ENCODE measurements at regions not wholly inside any gene's neighbourhood (a gene's known extent, or its start where the extent isn't known, plus 50 kb on each side); places are given as distances from the start of the nearest gene placed in this dataset.
"Not testable (repeated sequence)": the region's sequence is repeated elsewhere in the genome, so short reads cannot be mapped to it uniquely, and the experiment has no call there.

DNA sequence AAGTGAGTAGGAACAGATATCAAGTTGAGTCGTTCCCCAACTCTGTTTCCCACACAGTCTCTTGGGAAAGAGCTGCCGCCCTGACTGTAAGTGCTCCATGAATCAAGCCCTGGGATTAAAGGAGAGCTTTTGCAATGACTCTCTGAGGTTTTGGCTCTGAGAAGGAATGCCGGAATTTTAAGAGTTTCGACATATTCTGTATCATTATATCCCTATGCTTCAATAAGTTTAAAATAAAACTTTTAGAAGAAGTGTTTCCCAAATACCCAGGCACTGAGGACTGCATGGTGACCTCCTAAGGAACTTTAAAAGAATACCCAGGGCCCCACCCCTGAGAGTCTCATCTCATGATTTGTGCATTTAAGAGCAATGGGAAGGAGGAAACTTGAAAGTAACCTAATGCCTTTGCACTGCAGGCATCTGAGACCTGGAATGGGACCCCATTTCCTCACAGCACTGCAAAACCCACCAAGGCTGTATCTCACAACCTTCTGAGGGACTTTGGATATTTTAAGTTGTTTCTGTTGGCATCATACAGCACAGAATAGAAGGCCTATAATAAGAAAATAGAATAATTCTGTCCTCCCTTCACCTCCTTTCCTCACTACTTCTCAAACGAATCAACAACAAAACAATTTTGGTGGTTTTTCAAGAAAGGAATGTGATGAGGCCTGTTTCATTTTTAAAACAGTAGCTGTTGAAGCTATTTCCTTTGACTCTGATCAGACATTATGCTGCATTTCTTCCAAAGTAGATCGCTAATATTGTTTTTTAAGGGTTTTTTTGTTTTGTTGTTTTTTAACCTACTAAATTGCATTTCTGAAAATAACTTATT, 121.2 kb downstream of the GASK1B start:
- no peak for DNase-seq

DNA sequence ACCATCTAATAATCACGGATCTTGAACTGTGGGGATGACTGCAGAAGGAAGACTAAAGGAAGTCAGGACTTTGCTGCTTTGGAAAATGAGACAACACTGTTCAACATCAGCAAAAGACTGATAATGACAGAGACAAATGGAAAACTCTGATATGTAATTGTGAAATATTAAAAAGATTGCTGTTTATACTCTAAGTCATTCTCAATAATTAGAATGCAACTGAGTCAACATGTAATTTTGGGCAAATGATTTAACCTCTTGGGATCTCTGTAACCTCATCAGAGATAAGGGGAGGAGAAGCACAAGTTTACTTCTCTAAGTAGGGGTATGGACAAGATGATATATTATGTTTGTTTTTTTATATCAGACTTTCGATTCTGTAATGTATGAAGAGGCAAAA, 121.9 kb downstream of the GASK1B start:
- no peak for DNase-seq

DNA sequence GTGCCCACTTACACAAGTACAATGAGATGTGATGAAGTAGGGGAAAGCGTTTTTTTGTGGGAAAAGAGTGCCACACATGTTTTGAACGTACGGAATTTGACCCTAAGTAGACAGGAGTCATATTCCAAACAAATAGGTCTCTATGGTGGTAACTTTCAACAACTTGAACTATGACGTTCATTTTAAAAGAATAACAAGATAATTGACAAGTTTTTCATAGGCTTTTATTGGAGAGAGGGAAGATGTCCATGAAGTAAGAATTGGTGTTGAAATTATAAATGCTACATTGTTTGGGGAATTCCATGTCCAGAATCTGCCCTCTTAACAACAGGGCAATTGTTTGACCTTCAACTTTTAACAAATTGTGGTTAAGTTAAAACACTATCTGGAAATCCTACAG, 126.5 kb downstream of the GASK1B start:
- no peak for DNase-seq

DNA sequence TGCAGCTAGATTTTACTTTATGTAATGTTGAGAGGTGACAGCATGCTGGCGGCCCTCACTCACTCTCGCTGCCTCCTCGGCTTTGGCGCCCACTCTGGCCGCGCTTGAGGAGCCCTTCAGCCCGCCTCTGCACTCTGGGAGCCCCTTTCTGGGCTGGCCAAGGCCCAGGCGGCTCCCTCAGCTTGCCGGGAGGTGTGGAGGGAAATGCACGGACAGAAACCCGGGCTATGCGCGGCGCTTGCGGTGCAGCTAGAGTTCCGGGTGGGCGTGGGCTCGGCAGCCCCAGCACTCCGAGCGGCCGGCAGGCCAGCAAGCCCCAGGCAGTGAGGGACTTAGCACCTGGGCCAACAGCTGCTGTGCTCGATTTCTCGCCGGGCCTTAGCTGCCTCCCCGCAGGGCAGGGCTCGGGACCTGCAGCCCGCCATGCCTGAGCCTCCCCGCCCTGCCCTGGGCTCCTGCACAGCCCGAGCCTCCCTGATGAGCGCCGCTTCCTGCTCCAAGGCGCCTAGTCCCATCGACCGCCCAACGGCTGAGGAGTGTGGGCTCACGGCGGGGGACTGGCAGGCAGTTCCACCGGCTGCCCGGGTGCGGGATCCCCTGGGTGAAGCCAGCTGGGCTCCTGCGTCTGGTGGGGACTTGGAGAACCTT, 128.7 kb downstream of the GASK1B start:
- DNase-seq: no peak

DNA sequence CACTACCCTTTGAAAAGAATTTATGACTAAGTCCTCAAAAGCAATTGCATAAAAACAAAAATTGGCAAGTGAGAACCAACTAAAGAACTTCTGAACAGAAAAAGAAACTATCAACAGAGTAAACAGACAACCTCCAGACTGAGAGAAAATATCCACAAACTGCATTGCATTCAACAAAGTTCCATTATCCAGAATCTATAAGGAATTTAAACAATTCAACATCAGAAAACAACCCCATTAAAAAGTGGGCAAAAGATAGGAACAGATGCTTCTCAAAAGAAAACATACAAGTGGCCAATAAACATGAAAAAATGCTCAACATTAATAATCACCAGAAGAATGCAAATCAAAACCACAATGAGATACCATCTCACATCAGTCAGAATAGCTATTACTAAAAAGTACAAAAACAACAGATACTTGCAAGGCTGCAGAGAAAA, 130.2 kb downstream of the GASK1B start:
- DNase-seq: no peak

DNA sequence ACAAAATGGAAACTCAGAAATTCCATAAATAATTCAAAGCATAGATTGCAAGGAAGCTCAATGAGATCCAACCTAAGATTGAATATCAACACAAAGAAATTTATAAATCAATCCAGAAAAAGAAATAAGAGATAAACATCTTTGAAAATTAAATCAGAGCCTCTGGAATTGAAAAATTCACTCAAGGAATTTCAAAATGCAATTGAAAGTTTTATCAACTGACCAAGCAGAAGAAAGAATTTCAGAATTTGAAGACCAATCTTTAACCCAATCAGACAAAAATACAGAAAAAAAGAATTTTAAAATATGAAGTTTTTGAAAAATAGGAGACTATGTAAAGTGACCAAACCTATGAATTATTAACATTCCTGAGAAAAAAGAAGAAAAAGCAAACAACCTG, 134.1 kb downstream of the GASK1B start:
- DNase-seq: no peak

DNA sequence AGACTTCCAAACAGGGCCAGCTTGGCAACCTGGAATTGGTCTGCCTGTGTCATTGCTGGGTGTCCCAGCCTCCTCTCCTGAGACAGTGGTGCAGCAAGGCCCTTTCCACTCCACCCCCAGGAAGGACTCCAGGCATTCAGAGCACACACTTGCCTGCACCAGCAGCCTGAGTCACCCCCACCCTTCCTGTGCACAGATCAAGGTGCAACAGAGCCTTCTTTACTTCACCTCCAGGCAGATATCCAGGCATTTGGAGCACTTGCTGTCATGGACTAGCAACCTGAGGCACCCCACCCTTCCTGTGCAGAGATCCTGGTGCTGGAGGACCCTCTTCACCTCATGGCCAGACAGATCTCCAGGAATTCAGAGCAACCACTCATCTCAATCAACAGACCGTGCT, 135.8 kb downstream of the GASK1B start:
- no peak for DNase-seq

DNA sequence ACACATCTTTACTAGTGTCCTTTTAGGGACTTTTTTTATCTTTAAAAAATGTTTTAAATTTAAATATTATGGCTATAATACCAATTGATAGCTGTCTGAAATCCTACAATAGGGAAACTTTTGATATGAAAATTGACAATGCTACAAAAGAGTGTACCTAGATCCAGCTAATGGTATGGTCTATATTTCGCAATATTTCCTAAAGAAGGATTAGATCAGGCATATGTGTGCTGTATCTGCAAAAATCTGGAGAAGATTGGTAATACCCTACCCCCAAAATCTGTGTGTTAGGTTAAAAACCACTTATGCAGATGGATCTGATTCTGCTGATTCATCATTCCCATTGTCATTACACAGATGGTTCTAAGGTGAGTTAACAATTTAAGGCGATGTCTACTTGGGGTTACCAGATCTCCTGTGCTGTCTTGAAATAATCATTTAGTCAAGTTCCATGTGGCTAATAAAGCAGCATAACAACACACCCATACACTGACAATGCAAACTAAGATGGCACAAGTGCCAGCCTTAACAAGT, 137.1 kb downstream of the GASK1B start:
- no peak for DNase-seq

DNA sequence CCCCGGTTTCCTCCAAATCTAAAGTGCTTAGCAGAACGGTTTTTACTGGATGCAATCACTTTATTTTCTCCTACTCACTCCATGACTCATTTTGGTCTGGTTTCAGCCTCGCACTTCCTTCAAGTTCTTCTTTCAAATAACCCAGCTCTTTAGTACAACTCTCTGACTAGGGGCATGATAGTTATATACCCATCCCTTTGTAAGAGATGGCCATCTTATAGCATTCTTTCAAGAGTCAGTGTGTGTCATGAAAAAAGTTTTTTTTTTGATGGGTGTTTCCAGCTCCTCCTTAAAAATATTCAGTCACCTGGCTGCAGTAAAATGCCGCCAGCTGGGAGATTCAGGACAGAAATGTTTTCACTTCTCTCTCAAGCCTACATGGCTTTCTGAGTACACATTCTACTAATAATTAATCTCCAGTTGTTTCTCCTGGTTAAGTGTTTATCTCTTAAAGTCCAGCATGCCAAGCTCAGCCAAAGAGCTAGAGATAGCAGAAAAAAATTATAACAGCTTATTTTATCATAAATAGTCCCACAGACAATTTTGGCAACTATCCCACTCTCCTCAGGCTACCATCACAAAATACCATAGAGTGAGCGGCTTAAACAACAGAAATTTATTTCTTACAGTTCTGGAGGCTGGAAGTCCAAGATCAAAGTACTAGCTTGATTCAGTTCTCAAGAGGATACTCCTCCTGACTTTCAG, 139.3 kb downstream of the GASK1B start:
- no peak for DNase-seq

DNA sequence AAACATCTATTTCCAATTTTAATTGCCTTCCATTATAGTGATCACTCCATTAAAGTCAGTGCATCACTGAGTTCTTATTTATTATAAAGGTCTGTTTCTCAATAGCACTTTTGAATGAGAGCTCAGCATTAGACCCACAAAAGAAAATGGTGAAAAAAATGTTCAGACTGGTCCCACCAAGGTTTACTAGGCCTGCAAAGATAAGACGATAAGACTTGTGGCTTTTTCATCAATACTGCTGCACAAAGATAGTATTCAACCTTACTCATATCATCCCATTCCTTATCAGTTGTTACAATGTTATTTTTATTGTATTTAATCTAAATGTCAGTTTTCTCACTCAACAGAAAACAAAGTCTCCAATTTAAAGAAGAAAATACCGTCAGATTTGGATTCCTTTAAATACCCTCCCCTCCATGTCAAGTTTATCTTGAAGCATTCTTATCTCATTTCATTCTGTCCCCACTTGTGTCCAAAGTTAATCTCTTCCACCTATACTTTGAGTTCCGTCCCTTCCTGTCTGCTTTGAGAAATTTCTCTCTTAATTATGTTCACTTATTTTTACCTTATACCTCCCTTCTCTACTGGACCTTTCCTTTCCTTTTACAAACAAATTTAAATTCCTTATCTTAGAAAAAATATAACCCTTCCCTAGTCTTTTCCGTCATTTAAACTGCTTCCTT, 140.0 kb downstream of the GASK1B start:
- DNase-seq: no peak

DNA sequence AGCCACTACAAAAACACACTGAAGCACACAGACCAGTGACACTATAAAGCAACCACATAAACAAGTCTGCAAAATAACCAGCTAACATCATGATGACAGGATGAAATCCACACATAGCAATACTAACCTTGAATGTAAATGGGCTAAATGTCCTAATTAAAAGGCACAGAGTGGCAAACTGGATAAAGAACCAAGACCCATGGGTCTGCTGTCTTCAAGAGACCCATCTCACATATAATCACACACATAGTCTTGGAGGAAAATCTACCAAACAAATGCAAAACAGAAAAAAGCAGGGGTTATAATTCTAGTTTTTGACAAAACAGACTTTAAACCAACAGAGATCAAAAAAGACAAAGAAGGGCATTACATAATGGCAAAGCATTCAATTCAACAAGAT, 144.4 kb downstream of the GASK1B start:
- not testable (repeated sequence) for DNase-seq

DNA sequence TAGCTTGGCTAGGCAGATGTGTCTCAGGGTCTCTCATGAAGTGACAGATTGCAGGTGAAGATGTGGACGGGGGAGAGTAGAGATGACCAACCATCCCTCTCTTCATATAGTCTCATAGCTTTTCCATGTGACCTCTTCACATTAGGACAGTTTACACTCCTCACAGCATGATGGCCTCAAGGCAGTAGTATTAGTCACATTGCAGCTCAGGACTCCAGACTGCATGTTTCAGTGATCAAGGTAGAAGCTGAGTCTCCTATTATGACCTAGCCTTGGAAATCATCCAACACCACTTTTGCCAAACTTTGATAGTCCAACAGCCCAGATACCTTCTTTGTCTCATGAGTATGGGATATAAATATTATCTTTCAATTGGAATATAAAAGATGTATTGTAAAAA, 147.7 kb downstream of the GASK1B start:
- DNase-seq: no peak

DNA sequence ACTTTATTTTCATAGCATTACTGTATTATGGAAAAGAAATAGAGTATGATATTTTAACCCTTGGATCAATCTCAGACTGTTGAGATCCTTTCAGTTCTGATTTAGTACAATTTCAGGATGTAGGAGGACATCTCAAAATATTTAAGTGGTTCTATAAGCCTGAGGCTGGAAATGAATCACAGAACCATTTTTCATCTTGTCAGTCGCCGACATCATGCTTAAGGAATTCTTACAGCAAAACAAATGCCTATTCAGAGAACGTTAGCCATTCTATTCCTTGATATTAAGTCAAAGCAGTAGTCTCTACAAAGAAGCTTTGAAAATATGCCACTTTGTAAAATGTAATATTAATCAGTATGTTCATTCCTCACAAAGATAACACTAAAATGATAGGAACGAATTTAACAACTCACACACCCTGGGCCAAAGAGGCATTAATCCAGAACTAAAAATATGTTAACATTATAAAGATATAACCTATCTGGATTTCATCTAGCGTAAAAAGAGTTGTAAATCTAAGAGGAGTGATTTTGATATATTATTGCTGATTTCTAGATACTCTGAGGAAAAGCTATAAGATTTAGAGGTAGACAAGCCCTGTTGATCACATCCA, 152.0 kb downstream of the GASK1B start:
- no peak for DNase-seq

DNA sequence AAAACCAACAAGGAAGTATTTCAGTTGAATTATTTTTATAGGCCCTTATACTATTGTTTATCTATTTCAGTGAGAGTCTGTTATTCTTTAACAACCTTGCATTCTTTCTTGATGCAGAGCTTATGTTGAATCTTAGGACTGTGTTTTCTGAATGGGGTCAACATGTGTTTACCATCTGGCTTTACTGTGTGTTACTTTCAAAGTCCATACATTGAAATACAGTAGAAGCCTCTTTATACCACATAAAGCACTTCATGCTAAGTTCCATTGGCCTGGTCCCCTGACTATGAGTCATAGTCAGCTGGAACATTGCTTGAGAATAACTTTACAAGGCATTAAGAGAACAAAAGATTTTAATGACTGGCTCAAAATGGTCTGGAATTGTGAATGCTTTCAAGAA, 152.6 kb downstream of the GASK1B start:
- DNase-seq: no peak

DNA sequence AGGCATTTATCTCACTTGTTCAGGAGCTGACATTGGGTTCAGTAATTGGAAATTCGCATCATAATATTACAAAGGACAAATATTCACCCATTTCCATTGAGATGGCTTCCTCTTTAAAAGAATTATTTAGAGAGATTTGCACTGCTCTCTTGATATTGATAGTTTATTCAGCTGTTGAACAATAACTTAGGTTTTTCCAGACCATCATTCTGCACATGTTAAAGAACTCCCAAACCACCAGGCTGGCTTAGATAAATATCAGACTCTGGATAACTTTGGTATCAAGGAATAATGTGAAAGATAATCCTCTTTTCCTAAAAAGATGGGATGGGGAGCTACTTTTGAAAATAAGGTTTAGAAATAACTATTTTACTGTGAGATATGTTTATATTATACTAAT, 154.0 kb downstream of the GASK1B start:
- no peak for DNase-seq

DNA sequence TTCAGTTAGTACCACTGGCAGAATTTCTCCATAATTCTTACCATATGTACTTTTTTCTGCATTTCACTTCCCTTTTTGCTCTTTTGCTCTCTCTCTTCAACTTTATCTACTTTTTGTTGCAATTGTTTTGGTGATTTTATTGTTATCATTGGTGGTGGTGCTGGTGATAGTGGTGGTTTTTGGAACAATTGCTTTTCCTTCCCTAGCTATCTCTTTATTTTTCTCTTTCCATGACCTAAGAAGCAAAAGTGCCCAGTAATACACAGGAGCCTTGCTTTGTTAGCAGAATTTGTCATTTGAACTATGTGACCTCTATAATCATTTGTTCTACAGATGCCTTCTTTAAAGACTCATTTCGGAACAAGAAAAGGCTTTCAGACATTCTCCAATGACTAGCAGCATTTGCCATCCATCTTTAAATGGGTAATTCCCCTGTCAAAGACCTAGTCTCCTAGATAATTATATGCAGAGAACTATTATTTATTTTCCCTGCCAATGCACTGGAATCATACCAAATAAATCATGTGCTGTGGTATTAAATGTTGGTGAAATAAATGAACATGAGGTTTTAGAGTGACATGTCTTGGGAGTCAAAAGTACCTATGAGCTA, 154.5 kb downstream of the GASK1B start:
- no peak for DNase-seq

DNA sequence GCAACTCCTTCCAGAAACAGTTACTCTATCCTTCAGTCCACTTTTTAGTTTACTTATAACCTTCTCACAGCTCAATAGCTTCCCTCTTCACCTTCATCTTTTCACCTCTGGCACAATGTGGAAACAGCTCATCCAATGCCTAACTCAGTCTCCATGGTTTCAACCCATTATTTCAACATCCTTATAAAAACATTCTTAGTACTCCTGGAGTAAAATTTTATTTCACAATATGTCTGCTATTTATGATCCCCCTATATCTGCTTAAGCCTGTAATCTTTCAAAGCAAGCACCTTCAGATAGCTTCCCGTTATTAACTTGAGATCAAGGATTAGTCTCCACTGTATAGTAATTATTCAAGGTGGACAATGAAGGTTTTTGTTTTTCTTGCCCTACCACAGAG, 156.3 kb downstream of the GASK1B start:
- no peak for DNase-seq

DNA sequence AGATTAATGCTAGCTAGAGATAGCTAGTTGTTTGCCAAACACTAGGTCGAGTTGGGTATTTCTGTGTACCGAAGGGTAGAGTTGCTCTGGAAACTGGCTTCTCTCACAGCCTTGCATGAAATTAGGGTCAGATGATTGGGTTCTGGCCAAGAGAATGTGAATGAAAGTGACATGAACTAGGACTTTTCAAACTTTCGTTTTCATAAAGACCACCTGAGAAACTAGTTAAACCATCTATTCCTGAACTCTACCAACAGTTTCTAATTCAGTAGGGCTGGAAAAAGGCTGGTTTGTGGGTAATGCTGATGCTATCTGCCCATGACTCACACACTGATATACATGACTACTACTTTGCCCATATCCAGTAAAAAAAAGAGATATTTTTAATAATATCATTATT, 157.6 kb downstream of the GASK1B start:
- no peak for DNase-seq

DNA sequence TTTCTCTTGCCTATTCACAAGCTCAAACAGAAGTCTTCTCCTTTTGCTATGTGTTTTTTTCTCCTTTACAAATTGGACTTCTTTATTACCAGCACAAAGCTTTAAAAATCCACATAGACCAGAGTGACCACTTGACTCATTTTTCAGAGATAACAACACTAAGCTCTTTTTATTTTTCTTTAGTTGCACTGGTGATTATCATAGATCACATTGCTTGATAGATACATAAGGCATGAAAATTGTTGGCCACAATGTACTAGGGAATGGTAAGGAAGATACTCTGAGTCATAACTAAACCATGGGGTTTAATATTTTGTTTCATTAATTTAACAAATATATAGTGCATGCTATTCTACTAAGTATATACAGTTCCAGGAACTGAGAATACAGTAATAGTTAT, 159.0 kb downstream of the GASK1B start:
- DNase-seq: no peak

DNA sequence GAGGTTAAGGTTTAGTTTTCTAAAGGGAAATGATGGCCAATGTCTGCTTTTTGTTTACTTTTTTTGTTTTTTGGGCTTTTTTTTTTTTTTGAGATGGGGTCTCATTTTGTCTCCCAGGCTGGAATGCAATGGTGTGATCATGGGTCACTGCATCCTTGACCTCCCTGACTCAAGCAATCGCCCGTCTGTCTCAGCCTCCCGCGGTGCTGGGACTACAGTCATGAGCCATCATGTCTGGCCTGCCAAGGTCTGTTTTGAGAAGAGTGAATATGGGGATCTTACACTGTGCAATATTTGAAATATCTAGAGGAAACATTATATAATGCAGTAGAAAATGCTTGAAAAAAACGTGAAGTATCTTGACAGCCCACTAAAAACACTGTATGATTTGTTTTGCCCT, 162.5 kb downstream of the GASK1B start:
- DNase-seq: no peak

DNA sequence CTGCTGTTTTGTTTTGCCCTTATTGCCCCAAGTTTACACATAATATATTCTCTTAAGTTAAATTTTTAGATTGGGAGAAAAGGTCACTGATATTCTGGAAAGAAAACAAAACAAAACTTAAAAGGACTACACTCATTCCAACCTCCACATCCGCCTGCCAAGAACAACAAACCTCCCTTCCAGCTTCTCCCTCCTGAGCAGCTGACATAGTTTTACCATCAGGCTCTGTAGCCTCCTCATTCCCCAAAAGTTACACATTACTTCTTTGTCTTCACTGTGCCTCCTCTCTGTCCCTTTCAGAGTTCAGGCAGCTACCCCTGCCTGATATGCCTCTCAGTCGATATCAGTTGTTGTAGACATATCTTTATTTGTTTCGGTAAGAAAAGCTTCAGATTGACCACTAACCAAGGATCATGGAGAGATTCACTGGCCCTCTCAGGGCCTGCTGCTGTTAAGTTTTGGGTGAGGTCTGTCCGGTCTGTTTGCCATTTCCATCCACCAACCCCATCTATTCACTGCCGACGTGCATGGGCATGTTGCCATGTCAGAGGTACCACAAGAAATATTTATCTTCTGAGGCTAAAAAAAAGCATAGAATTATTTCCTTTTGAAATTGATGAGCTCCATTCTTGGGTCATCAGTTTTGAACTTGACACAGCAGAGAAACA, 164.1 kb downstream of the GASK1B start:
- DNase-seq: no peak

DNA sequence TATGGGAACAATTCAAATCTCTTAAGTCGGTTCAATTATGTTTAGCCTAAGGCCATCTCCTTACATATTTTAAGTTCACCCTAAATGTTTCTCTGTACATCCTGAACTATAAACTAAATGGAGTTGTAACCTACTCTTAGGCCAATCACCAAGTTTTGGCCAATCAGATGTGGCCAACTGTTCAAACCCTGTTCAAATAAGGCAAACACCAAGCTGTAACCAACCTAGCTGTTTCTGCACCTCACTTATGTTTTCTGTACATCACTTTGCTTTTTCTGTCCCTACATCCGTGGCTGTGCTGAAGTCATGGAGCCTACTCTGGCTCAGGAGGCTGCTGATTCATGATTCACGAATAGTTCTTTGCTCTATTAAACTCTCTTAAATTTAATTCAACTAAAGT, 165.3 kb downstream of the GASK1B start:
- DNase-seq: no peak

Data from stimulated activated naive CD4-positive, alpha-beta T cell (primary cell).